ENCODE measurements at regions not wholly inside any gene's neighbourhood (a gene's known extent, or its start where the extent isn't known, plus 50 kb on each side); places are given as distances from the start of the nearest gene placed in this dataset.

DNA sequence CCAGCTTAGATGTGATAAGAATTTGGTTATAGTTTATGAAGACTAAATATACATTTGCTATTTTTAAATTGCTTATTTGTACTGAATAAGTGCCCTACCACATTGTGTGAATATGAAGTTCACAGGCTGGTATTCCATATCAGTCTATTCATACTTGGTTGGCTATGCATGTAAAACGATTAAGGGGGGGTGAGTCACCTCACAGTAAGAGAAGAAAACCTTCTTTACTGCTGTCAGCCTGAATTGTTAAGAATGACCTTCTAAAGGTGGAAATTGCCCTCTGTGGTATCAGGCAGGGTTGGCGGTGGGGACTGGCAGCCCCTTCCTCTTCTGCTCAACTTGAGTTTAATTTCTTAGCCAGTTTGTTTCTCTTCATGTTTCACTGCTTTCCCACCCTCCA, 127.0 kb upstream of the RPS23 start:
- no peak for TF ChIP-seq EZH2 (IDR thresholded peaks at IDR 0.05; ENCODE audit: borderline replicate concordance, low read depth, low read length, poor library complexity, severe bottlenecking)
- TF ChIP-seq, protein P1, sequence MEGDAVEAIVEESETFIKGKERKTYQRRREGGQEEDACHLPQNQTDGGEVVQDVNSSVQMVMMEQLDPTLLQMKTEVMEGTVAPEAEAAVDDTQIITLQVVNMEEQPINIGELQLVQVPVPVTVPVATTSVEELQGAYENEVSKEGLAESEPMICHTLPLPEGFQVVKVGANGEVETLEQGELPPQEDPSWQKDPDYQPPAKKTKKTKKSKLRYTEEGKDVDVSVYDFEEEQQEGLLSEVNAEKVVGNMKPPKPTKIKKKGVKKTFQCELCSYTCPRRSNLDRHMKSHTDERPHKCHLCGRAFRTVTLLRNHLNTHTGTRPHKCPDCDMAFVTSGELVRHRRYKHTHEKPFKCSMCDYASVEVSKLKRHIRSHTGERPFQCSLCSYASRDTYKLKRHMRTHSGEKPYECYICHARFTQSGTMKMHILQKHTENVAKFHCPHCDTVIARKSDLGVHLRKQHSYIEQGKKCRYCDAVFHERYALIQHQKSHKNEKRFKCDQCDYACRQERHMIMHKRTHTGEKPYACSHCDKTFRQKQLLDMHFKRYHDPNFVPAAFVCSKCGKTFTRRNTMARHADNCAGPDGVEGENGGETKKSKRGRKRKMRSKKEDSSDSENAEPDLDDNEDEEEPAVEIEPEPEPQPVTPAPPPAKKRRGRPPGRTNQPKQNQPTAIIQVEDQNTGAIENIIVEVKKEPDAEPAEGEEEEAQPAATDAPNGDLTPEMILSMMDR (conservative IDR thresholded peaks at IDR 0.05; ENCODE audit: low read depth, low read length) = no peak

Data from A673 (cell line).